Transverse colon (tissue), 4 donors: ENCODE measurements at regions not wholly inside any gene's neighbourhood (a gene's known extent, or its start where the extent isn't known, plus 50 kb on each side); places are given as distances from the start of the nearest gene placed in this dataset.

Source experiments
- EP300 ChIP-seq: sonication (generic); formaldehyde crosslinking; IDR thresholded peaks from one replicate; pipeline ENCODE4 v1.6.1; 2017; ENCODE audit warnings: antibody characterized with exemption, low read depth
- POLR2A ChIP-seq: fragments of 450-650 bp; IDR thresholded peaks from one replicate; pipeline ENCODE4 v1.6.1; 2016; ENCODE audit warnings: antibody characterized with exemption, mild to moderate bottlenecking, moderate library complexity
- POLR2AphosphoS5 ChIP-seq, 3 donors: sonication (generic); formaldehyde crosslinking; IDR thresholded peaks; one replicate each; pipeline ENCODE4 v1.6.1; 2016; ENCODE audit warnings: antibody characterized with exemption in 3 of 3
- TF ChIP-seq, protein P1 (sequence below), 5 experiments: fragments of 200-600 bp in 3 of 5; fragments of 450-650 bp in 2 of 5; sonication (generic) in 3 of 5; IDR thresholded peaks; 1 replicate in 2 of 5; 2 replicates in 3 of 5; pipeline ENCODE4 v1.5.1; 2016 to 2017; ENCODE audit warnings: antibody characterized with exemption in 5 of 5, inconsistent platforms in 3 of 5, mild to moderate bottlenecking in 2 of 5, moderate library complexity in 1 of 5

DNA sequence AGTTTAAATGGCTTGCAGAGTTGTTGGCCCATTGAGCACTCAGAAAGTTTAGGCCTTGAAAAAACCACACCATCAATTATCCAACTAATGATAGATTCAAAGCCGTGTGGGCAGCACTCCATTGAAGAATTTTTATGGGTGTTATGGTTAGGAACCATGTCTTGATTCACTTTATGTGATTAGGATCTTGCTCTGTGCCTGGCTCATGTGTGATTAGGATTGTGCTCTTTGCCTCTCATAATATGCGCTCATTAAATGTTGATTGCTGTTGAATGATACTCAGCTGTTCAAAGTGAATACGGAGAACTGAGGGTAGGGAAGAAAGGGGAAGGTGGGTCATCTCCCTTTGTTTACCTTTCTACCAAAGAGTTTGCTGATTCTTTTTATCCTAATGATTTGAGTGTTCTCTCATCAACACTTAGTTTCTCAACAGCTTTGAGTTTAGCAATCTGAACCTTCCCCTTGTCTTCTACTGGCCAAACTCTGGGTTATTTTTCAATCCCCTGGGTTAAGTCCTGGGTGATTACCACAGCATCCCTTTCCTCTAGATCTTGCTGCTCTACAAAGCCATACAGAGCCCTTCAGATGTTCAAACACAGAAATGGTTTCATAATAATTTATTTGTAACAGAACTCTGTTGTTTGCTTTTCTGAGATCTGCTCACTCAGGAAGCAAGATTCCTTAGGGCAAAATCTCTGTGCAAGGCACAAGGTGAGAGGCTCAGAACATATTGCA lies 668.8 kb upstream of the RGMB start:
- TF ChIP-seq, protein P1, sequence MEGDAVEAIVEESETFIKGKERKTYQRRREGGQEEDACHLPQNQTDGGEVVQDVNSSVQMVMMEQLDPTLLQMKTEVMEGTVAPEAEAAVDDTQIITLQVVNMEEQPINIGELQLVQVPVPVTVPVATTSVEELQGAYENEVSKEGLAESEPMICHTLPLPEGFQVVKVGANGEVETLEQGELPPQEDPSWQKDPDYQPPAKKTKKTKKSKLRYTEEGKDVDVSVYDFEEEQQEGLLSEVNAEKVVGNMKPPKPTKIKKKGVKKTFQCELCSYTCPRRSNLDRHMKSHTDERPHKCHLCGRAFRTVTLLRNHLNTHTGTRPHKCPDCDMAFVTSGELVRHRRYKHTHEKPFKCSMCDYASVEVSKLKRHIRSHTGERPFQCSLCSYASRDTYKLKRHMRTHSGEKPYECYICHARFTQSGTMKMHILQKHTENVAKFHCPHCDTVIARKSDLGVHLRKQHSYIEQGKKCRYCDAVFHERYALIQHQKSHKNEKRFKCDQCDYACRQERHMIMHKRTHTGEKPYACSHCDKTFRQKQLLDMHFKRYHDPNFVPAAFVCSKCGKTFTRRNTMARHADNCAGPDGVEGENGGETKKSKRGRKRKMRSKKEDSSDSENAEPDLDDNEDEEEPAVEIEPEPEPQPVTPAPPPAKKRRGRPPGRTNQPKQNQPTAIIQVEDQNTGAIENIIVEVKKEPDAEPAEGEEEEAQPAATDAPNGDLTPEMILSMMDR (IDR thresholded peaks at IDR 0.05), result no peak
- TF ChIP-seq POLR2AphosphoS5 (IDR thresholded peaks at IDR 0.05) (no peak), POLR2A (no peak), EP300 (no peak)
